Right lobe of liver (tissue), 6 donors: ENCODE measurements at regions not wholly inside any gene's neighbourhood (a gene's known extent, or its start where the extent isn't known, plus 50 kb on each side); places are given as distances from the start of the nearest gene placed in this dataset.

Experiments used
- ATAC-seq, 4 donors: fragments of 200-7000 bp; cut with Tn5 transposase; one replicate each; pipeline ENCODE4 v1.9.1; 2020; ENCODE audit warnings: mild to moderate bottlenecking in 4 of 4, moderate library complexity in 4 of 4
- DNase-seq, 3 donors: peaks; one replicate each; pipeline ENCODE4 v3.0.0-alpha.2; 2020
- H3K27ac ChIP-seq, 3 donors: fragments of 200-600 bp; one replicate each; pipeline ENCODE4 v1.8.0; 2022
- H3K27me3 ChIP-seq, 2 donors: fragments of 200-600 bp; one replicate each; pipeline ENCODE4 v1.8.0; 2022
- H3K36me3 ChIP-seq, 4 donors: fragments of 200-600 bp; sonication (generic) in 1 of 4; one replicate each; pipeline versions ENCODE4 v1.5.1 to v1.8.0; 2017 to 2022; ENCODE audit warnings: control low read depth in 1 of 4
- H3K4me1 ChIP-seq, 4 donors: fragments of 200-600 bp; sonication (generic) in 1 of 4; one replicate each; pipeline versions ENCODE4 v1.5.1 to v1.8.0; 2017 to 2022; ENCODE audit warnings: control low read depth in 1 of 4
- H3K4me3 ChIP-seq, 3 donors: fragments of 200-600 bp; one replicate each; pipeline ENCODE4 v1.8.0; 2022
- H3K9me3 ChIP-seq, 4 donors: fragments of 200-600 bp; sonication (generic) in 1 of 4; one replicate each; pipeline versions ENCODE4 v1.5.1 to v1.8.0; 2017 to 2022; ENCODE audit warnings: control low read depth in 1 of 4
- POLR2A ChIP-seq: fragments of 450-650 bp; IDR thresholded peaks from one replicate; pipeline ENCODE4 v1.6.1; 2017; ENCODE audit warnings: antibody characterized with exemption, mild to moderate bottlenecking
- WGBS: methylation state at CpG from one replicate; pipeline ENCODE4 v1.1.6; 2018; ENCODE audit warnings: low coverage, low lambda C conversion rate; ENCODE audit not compliant: insufficient coverage; ENCODE audit errors: missing lambda C conversion rate; 5-methylcytosine and 5-hydroxymethylcytosine counted together
- intact Hi-C, 2 donors: fragments of 100-400 bp; cut with DNase I; formaldehyde crosslinking; loops; one replicate each; pipeline versions ENCODE4 v1.11.2 to v1.14.1; 2022
- TF ChIP-seq, protein P1 (sequence below), 4 donors: fragments of 200-600 bp in 3 of 4; fragments of 450-650 bp in 1 of 4; IDR thresholded peaks; one replicate each; pipeline versions ENCODE4 v1.5.1 to v1.8.0; 2016 to 2022; ENCODE audit warnings: antibody characterized with exemption in 4 of 4, mild to moderate bottlenecking in 2 of 4
- donor health status: DM: no; HTN: yes; CAD: no.
- donor health status: DM: no; HTN: no; CAD: no.
- donor health status: DM: no; HTN: no; CAD: no.
- donor health status: DM: no; HTN: yes; CAD: no.
- donor health status: DM: no; HTN: yes; CAD: no.

DNA sequence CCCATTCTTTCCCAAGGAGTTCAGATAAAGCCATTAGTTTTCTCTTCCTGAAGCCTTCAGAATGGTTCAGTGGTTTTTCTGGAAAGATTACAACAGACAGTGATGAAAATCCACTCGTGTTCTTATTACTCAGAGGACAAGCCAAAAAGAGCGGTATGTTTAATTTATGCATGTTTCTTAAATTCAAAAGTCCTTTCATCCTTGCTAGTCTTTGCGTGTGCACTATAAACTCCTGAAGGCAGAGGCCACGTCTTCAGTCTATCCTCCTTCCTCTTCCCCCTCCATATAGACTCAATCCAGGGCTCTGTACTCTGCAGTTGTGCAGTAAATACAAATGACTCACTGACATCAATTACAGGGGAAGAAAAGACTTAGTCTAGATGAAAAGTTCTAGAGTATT lies 409.2 kb upstream of the PLXNA2 start:
- H3K27ac ChIP-seq: no peak overlapping the region
- H3K9me3 ChIP-seq: no peaks in the 10 kb centered on the region
- no peak for DNase-seq
- 63% methylated on average over 4 of the region's 4 CpGs for WGBS
- intact Hi-C loops: no loop called here
- no peak for ATAC-seq
- no peak overlapping the region for H3K4me3 ChIP-seq
- H3K4me1 ChIP-seq: no peaks in the 10 kb centered on the region
- no peaks in the 10 kb centered on the region for H3K36me3 ChIP-seq
- H3K27me3 ChIP-seq: peaks cover 0 to 5% of the 10 kb centered on the region in 2 donors
- TF ChIP-seq POLR2A: no peak
- TF ChIP-seq, protein P1, sequence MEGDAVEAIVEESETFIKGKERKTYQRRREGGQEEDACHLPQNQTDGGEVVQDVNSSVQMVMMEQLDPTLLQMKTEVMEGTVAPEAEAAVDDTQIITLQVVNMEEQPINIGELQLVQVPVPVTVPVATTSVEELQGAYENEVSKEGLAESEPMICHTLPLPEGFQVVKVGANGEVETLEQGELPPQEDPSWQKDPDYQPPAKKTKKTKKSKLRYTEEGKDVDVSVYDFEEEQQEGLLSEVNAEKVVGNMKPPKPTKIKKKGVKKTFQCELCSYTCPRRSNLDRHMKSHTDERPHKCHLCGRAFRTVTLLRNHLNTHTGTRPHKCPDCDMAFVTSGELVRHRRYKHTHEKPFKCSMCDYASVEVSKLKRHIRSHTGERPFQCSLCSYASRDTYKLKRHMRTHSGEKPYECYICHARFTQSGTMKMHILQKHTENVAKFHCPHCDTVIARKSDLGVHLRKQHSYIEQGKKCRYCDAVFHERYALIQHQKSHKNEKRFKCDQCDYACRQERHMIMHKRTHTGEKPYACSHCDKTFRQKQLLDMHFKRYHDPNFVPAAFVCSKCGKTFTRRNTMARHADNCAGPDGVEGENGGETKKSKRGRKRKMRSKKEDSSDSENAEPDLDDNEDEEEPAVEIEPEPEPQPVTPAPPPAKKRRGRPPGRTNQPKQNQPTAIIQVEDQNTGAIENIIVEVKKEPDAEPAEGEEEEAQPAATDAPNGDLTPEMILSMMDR (IDR thresholded peaks at IDR 0.05): no peak

DNA sequence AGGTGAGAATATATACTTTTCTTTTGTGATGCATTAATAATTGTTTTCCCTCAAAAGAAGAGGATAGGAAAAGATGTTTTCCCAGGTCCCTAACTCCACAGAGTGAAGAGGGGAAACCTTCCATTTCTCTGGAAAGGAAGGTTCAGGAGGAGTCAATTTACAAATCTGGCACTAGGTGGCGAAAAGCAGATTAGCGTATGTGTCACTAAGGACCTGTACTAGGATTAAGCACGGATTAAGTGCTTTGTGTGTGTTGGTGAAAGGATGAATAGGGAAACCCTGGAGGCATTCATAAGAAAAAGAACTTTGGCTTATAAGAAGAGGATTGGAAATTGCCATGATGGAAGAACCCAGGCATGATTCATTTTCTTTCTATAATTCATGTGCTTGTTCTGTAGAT lies 410.1 kb upstream of the PLXNA2 start:
- TF ChIP-seq, protein P1 (IDR thresholded peaks at IDR 0.05): peak; percentile 28 to 46 (median 40)
- no peak for TF ChIP-seq POLR2A
- no peaks in the 10 kb centered on the region for H3K9me3 ChIP-seq
- H3K27ac ChIP-seq: no peak overlapping the region
- H3K4me1 ChIP-seq: no peaks in the 10 kb centered on the region
- no peaks in the 10 kb centered on the region for H3K36me3 ChIP-seq
- DNase-seq (no peak), ATAC-seq (peak; percentile 36 to 54 (median 48))
- WGBS: 29% methylated on average over 3 of the region's 3 CpGs
- H3K27me3 ChIP-seq: peaks cover 0 to 5% of the 10 kb centered on the region in 2 donors
- H3K4me3 ChIP-seq: no peak overlapping the region
- intact Hi-C loops: no loop called here

DNA sequence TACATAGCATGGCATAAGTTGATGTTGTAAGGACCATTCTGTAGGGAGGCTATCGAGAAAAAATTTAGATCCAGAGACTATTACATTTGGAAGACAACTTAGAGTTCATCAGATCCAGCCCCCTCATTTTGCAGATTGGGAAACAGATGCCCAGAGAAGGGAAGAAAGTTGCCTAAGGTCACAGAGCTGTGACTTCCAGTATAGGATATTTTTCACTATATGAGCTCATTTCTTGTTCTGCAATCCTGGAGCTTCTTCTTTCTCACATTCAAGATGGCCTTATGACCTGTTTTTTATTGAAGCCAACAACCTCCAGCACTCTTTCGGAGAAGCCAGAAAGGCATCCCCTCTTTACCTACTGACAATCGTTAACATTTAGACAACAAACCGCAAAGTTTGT lies 421.8 kb upstream of the PLXNA2 start:
- Histone ChIP-seq H3K4me1 (no peaks in the 10 kb centered on the region), H3K9me3 (no peaks in the 10 kb centered on the region), H3K4me3 (no peak overlapping the region), H3K36me3 (no peaks in the 10 kb centered on the region), H3K27me3 (no peaks in the 10 kb centered on the region), H3K27ac (no peak overlapping the region)
- WGBS: 76% methylated on average over 4 of the region's 4 CpGs
- intact Hi-C loops: no loop called here
- no peak for ATAC-seq
- DNase-seq: no peak
- TF ChIP-seq, protein P1 (IDR thresholded peaks at IDR 0.05): no peak
- no peak for TF ChIP-seq POLR2A

DNA sequence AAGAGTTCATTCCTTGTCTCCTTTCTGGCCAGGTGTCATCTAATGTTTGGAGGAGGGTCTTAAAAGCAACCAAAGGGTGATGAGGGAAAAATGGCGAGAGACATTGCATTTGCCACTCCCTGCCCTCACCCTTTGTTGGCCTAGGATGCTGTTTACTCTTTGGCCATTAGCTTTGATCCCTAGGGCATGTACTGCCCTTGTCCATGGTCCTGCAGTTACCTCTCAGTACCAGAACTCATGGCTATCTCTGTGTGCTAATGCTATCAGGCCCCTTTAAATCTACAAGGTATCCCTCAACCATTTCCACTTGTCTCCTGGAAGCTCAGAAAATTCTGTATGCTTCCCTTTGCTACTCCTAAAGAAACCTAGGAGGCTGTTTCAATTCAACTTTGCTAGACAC lies 424.8 kb upstream of the PLXNA2 start:
- TF ChIP-seq, protein P1 (IDR thresholded peaks at IDR 0.05): no peak
- no peak for TF ChIP-seq POLR2A
- intact Hi-C loops: no loop called here
- no peak overlapping the region for H3K4me3 ChIP-seq
- H3K9me3 ChIP-seq: no peaks in the 10 kb centered on the region
- DNase-seq (no peak), ATAC-seq (peak in 1 of 4 donors; percentile 48)
- 12% methylated on average over 1 of the region's 1 CpG for WGBS
- H3K36me3 ChIP-seq: no peaks in the 10 kb centered on the region
- H3K4me1 ChIP-seq: no peaks in the 10 kb centered on the region
- H3K27ac ChIP-seq: no peak overlapping the region
- no peaks in the 10 kb centered on the region for H3K27me3 ChIP-seq

DNA sequence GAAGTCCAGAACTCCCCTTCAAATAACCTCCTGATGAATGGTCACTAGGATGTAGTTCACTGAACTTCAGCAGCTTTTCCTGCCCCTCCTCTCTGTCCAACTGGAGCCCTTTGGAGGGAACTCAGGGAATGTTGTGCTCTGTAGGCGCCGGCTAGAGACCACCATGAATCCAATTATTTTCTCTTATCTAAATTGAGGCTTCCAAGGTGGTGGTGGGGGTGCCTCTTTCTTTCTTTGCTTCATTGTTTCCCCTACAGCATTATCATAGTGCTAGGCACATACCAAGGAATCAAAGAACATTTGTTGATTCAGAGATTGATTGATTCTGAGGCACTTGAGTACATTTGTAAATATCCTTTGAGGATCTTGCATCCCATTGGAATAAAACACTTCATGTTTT lies 426.6 kb upstream of the PLXNA2 start:
- ATAC-seq: no peak
- Histone ChIP-seq H3K36me3 (no peaks in the 10 kb centered on the region), H3K9me3 (no peaks in the 10 kb centered on the region), H3K27me3 (no peaks in the 10 kb centered on the region), H3K4me1 (no peaks in the 10 kb centered on the region), H3K4me3 (no peak overlapping the region), H3K27ac (no peak overlapping the region)
- TF ChIP-seq POLR2A: no peak
- TF ChIP-seq, protein P1 (IDR thresholded peaks at IDR 0.05): no peak
- intact Hi-C loops: no loop called here
- DNase-seq: no peak
- WGBS: 83% methylated on average over 2 of the region's 2 CpGs
